Stomach smooth muscle (tissue), 2 donors: ENCODE measurements at regions not wholly inside any gene's neighbourhood (a gene's known extent, or its start where the extent isn't known, plus 50 kb on each side); places are given as distances from the start of the nearest gene placed in this dataset.

Experiments
- H3K27ac ChIP-seq: one replicate; pipeline ENCODE4 v1.7.0; 2013; ENCODE audit warnings: mild to moderate bottlenecking, low read length, inconsistent platforms
- H3K27me3 ChIP-seq, 2 donors: one replicate each; pipeline ENCODE4 v1.7.0; 2013; ENCODE audit warnings: low read length in 2 of 2; ENCODE audit not compliant: insufficient read depth in 2 of 2, control insufficient read depth in 1 of 2
- H3K36me3 ChIP-seq, 2 donors: one replicate each; pipeline ENCODE4 v1.7.0; 2013; ENCODE audit warnings: low read length in 2 of 2; ENCODE audit not compliant: control insufficient read depth in 2 of 2, insufficient read depth in 2 of 2
- H3K4me1 ChIP-seq: one replicate; pipeline ENCODE4 v1.7.0; 2013; ENCODE audit warnings: low read length; ENCODE audit not compliant: control insufficient read depth, insufficient read depth
- H3K4me3 ChIP-seq, 2 donors: one replicate each; pipeline ENCODE4 v1.7.0; 2013; ENCODE audit warnings: low read length in 2 of 2
- H3K9ac ChIP-seq, 2 donors: one replicate each; pipeline ENCODE4 v1.7.0; 2013; ENCODE audit warnings: low read length in 2 of 2, mild to moderate bottlenecking in 1 of 2
- H3K9me3 ChIP-seq, 2 donors: one replicate each; pipeline ENCODE4 v1.7.0; 2013; ENCODE audit warnings: low read length in 2 of 2; ENCODE audit not compliant: control insufficient read depth in 2 of 2
- donor health status: healthy.
- donor health status: Pancreatic carcinoma.

DNA sequence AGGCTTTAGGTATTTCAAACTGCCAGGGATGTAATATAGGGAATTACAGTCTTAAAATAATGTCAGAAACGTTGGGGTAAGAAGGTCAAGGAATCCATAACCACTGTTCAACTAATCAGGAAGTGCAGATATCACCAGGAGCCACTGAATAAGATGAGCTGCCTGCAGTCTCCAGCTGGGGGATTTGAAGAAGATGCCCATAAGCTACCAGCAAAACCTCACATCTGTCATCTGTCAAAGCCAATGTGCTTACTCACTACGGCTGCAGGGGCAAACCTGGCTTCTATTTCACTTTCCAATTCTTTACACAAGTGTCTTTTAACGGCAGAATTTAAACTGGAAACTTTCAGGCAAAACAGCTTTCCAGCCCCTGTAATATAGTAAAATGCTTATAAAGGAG, 1410.1 kb upstream of the ATXN8OS start:
- Histone ChIP-seq H3K9ac (no peak overlapping the region), H3K27ac (no peak overlapping the region), H3K36me3 (no peaks in the 10 kb centered on the region), H3K4me1 (no peaks in the 10 kb centered on the region), H3K9me3 (peaks cover 0 to 2% of the 10 kb centered on the region in 2 donors), H3K27me3 (no peaks in the 10 kb centered on the region), H3K4me3 (no peak overlapping the region)

DNA sequence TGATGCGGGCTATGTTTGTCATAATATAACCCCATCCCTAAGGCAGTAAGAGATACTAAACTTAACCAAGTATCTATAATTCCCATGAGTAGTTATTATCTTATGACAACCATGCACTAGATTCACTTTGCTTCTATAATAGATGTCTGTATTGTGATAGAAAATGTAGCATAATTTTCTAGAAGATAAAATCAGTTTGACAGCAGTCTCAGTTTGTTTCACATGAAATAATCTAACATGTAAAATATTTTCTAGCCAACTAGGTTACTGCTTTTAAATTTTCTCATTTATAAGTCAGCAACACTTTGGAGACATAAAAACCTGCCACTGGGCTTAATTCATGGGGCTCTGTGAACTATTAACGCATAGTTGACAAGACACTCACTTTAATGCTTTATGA, 1410.7 kb upstream of the ATXN8OS start:
- Histone ChIP-seq H3K27me3 (no peaks in the 10 kb centered on the region), H3K4me1 (no peaks in the 10 kb centered on the region), H3K4me3 (no peak overlapping the region), H3K9me3 (peaks cover 0 to 2% of the 10 kb centered on the region in 2 donors), H3K27ac (no peak overlapping the region), H3K9ac (no peak overlapping the region), H3K36me3 (no peaks in the 10 kb centered on the region)

- Histone ChIP-seq H3K4me3 (no peak overlapping the region), H3K27ac (no peak overlapping the region), H3K4me1 (no peaks in the 10 kb centered on the region), H3K36me3 (no peaks in the 10 kb centered on the region), H3K9me3 (no peaks in the 10 kb centered on the region), H3K9ac (no peak overlapping the region), H3K27me3 (no peaks in the 10 kb centered on the region)
These were observed 1415.6 kb upstream of the ATXN8OS start for GRCh38 chr13:68692049-68692448.

- Histone ChIP-seq H3K4me1 (no peaks in the 10 kb centered on the region), H3K36me3 (no peaks in the 10 kb centered on the region), H3K9ac (no peak overlapping the region), H3K9me3 (no peaks in the 10 kb centered on the region), H3K27ac (no peak overlapping the region), H3K27me3 (no peaks in the 10 kb centered on the region), H3K4me3 (no peak overlapping the region)
These were observed 1417.1 kb upstream of the ATXN8OS start for GRCh38 chr13:68690567-68690966.

- no peak overlapping the region for H3K27ac ChIP-seq
- H3K27me3 ChIP-seq, result no peaks in the 10 kb centered on the region
- H3K9ac ChIP-seq, result no peak overlapping the region
- H3K4me1 ChIP-seq, result no peaks in the 10 kb centered on the region
- no peaks in the 10 kb centered on the region for H3K36me3 ChIP-seq
- H3K4me3 ChIP-seq, result no peak overlapping the region
- H3K9me3 ChIP-seq, result no peaks in the 10 kb centered on the region
These were observed 1431.0 kb upstream of the ATXN8OS start for GRCh38 chr13:68676513-68677115.

DNA sequence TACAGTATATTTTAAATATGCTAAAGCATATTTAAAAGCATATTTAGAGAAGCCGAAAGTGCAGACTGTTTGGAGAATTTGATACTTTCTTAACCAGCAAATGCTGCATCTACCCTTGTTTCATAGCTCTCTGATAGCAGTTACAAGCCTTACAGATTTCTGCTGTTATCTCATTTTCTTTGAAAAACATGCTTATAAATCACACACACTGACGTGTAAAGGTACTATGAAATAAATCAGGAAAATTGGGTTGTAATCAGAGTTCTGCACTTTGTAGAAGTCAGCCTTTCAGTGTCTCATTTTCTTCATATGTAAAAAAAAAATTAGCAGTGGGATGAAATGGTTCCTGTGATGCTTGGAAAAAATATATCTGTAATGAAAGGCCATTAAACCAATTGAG, 1432.4 kb upstream of the ATXN8OS start:
- Histone ChIP-seq H3K27me3 (no peaks in the 10 kb centered on the region), H3K27ac (no peak overlapping the region), H3K9me3 (no peaks in the 10 kb centered on the region), H3K4me3 (no peak overlapping the region), H3K4me1 (no peaks in the 10 kb centered on the region), H3K9ac (no peak overlapping the region), H3K36me3 (no peaks in the 10 kb centered on the region)

GRCh38 chr13:68667863-68668262, 1437.7 kb upstream of the PCDH9 start:
- no peak overlapping the region for H3K27ac ChIP-seq
- H3K9ac ChIP-seq, result no peak overlapping the region

DNA sequence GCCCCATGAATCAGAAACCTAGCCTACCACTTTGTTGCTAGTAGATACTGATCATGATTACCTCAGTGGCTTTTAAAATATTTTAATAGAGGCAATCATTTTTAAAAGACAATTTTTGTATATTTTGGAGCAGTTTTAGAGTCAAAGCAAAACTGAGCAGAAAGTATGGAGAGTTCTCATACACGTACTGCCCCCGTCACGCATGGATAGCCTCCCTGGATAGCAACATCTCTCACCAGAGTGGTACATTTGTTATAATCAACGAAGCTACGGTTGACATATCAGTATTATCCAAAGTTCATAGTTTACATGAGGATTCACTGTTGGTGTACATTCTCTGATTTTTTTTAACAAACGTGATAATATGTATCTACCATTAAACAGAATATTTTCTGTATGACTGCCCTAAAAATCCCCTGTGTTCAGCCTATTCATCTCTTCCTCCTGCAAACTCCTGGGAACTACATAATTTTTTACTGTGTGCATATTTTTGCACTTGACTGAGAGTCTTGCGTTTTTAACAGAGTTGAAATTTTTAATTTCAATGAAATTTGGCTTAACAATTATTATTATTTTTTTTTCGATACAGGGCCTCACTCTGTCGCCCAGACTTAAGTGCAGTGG, 1436.8 kb upstream of the PCDH9 start:
- Histone ChIP-seq H3K27ac (no peak overlapping the region), H3K4me3 (no peak overlapping the region), H3K4me1 (no peaks in the 10 kb centered on the region), H3K9me3 (no peaks in the 10 kb centered on the region), H3K9ac (no peak overlapping the region), H3K27me3 (no peaks in the 10 kb centered on the region), H3K36me3 (no peaks in the 10 kb centered on the region)

More at GRCh38 chr13:68667863-68668262, 1437.7 kb upstream of the PCDH9 start:
- Histone ChIP-seq H3K9me3 (no peaks in the 10 kb centered on the region), H3K4me1 (no peaks in the 10 kb centered on the region), H3K36me3 (no peaks in the 10 kb centered on the region), H3K27me3 (no peaks in the 10 kb centered on the region), H3K4me3 (no peak overlapping the region)

DNA sequence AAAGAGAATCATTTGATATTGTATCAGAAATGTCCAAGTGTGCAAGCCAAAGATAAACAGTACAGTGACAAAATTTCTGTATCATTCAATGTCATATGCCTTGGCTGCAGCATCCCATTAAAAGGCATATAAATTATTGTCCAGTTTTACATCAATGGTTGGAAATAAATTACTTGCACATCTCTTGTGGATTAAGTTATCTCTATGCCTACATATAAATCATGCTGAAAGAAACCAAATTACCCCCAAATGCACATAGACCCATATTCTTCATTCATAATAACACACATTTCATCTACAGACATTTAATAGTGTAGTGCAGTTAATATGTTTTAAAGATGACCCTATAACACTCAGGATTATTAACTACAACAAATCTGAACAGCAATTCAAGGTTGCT, 1415.7 kb upstream of the PCDH9 start:
- Histone ChIP-seq H3K9me3 (no peaks in the 10 kb centered on the region), H3K27me3 (no peaks in the 10 kb centered on the region), H3K9ac (no peak overlapping the region), H3K36me3 (no peaks in the 10 kb centered on the region), H3K4me1 (no peaks in the 10 kb centered on the region), H3K4me3 (no peak overlapping the region), H3K27ac (no peak overlapping the region)

GRCh38 chr13:68644611-68645010, 1414.5 kb upstream of the PCDH9 start:
- Histone ChIP-seq H3K27me3 (no peaks in the 10 kb centered on the region), H3K27ac (no peak overlapping the region), H3K9me3 (no peaks in the 10 kb centered on the region), H3K4me3 (no peak overlapping the region), H3K36me3 (no peaks in the 10 kb centered on the region), H3K4me1 (no peaks in the 10 kb centered on the region), H3K9ac (no peak overlapping the region)

DNA sequence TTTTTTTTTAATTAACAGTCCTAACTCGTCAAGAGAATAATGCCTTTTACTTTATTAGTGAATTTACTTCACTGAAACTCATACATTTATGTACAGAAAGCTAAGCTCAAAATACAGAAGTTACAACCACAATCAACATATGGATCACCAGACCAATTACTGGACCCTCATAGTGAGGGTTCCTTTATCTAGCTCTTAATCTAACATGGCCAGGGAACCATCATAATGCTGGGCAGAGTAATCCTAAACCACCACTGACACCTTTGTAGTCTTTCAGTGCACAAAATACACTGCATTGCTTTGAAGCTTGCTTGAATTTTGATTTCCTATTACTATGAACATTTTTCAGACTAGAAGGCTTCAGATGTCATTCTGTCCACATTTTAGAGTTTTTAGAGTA, 1406.6 kb upstream of the PCDH9 start:
- Histone ChIP-seq H3K9me3 (no peaks in the 10 kb centered on the region), H3K27me3 (no peaks in the 10 kb centered on the region), H3K4me1 (no peaks in the 10 kb centered on the region), H3K4me3 (no peak overlapping the region), H3K27ac (no peak overlapping the region), H3K9ac (no peak overlapping the region), H3K36me3 (no peaks in the 10 kb centered on the region)
